Midbrain (tissue), 1 donor: ENCODE measurements at regions not wholly inside any gene's neighbourhood (a gene's known extent, or its start where the extent isn't known, plus 50 kb on each side); places are given as distances from the start of the nearest gene placed in this dataset.
"Not testable (repeated sequence)": the region's sequence is repeated elsewhere in the genome, so short reads cannot be mapped to it uniquely, and the experiment has no call there.

Source experiments
- DNase-seq: peaks from one replicate; lab custom pipeline; 2025; lab: John Stamatoyannopoulos, UW

GRCh38 chr5:23235246-23235645, 272.2 kb upstream of the PRDM9 start:
- DNase-seq, result no peak

DNA sequence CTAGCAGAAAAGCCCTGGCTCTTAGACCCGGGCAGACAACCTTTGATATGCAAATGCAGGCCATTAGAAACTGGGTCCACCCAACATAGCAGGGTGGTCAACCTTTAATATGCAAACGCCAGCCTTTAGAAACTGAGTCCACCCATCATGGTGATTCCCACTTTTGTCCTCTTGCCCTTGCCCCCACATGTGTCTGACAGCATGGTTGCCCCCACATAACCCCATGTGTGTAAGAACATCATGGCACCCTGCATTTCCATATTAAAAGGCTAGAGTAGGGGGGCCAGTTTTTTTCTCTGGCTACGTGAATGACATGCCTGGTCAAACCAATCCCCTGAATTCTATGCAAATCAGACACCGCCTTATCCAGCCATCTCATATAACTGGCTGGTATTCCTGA, 273.2 kb upstream of the PRDM9 start:
- DNase-seq, result no peak

DNA sequence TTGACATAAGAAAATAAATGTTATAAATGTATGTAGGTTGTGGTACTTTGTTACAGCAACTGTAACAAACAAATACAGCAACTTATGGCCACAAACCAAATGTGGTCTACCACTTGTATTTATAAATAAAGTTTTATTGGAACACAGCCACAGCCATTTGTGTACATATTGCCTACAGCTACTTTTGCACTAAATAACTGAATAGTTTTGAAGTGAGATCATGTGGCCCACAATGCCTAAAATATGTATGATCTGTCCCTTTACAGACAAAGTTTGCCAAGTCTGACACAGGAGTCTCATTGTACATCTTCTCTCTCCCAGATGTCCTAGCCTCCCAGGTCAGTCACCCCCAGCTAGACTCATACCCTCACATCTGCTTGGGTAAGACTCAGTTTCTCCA, 283.6 kb upstream of the PRDM9 start:
- no peak for DNase-seq

GRCh38 chr5:23221831-23222230, 285.6 kb upstream of the PRDM9 start:
- no peak for DNase-seq

- no peak for DNase-seq
These were observed 290.2 kb upstream of the PRDM9 start for GRCh38 chr5:23217159-23217558.

- DNase-seq, result no peak
These were observed 291.1 kb upstream of the PRDM9 start for GRCh38 chr5:23216345-23216744.

- peak; percentile 32 for DNase-seq
These were observed 298.4 kb upstream of the PRDM9 start for GRCh38 chr5:23208959-23209431.

DNA sequence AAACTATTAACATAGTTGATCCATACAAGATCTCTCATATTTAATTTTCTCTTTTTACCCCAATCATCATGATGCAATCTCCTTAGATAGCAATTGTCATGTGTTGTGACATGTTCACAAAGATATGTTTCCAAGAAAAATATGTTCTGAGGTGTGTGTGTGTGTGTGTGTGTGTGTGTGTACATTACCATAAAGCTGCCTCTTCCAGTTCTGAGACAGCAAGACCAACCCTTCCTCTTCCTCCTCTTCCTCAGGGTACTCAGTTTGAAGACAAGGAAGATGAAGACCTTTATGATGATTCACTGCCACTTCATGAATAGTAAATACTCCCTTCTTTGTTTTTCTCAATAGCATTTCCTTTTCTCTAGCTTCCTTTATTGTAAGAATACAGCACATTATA, 303.3 kb upstream of the PRDM9 start:
- no peak for DNase-seq

DNA sequence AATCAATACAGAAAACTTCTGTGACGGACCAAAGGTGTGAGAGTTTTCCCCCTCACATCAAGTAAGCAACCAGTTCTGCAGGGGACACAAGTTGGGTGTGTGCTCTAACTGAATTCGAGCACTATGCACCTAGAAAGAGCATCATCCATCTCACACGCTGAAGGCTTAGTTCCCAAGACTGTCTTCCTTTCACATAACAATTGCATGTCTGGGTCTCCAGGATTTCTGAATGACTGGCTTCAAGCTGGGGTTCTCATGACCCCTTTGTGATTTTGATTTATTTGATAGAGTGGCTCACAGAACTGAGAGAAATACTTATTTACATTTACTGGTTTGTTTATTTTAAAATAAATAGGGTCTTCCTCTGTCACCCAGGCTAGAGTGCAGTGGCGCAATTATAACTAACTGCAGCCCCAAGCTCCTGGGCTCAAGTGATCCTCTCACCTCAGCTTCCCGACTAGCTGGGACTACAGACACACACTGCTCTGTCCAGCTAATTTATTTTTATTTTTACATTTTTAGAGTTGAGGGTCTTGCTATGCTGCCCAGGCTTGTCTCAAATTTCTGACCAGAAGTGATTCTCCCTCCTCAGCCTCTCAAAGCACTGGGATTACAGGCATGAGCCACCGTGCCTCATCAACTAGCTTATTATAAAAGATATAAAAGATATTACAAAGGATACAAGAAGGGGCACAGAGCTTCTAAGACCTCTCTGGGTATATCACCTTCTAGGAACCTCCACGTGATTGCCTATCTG, 316.7 kb upstream of the CDH12 start:
- no peak for DNase-seq

DNA sequence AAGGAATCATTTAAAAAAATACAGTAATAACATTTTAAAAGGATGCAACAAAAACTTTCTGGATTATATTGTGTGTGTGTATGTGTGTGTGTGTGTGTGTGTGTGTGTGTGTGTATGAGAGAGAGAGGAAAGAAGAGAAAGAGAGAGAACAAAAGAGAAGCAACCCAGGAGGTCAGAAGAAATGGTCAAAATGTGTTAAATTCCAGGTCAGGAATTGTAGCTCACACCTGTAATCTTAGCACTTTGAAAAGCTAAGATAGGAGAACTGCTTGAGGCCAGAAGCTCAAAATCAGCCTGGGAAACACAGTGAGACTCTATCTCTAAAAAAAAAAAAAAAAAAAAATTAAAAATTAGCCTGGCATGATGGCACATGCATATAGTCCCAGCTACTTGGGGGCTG, 311.8 kb upstream of the CDH12 start:
- no peak for DNase-seq

- DNase-seq, result no peak
These were observed 305.0 kb upstream of the CDH12 start for GRCh38 chr5:23158179-23158578.

DNA sequence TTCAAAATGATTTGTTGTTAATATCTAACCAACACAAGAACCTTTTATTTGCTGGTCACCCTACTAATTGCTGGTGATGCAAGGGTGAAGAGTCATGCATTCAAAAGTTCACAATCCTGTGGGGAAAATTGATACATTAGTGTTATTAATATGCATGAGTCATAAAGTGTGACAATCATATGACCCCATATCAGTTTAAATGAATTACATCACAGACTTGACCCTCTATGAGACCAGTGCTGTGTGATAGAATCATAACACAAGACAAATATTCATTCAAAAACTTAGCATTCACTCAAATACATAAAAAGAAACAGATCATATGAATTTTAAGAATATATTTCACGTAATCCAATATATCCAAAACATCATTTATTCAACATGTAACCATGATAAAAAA, 304.6 kb upstream of the CDH12 start:
- no peak for DNase-seq

DNA sequence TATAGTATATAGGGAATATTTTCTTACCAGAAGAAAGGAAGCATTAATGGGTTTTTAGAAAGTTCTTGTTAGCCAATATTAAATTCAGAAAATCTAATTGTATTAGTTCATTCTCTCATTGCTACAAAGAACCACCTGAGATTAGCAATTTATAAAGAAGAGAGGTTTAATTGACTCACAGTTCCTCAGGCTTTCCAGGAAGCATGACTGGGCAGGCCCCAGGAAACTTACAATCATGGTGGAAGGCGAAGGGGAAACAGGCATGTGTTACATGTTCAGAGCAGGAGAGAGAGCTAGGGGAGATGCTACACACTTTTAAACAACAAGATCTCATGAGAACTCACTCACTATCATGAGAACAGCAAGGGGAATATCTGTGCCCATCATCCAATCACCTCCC, 304.0 kb upstream of the CDH12 start:
- no peak for DNase-seq

GRCh38 chr5:23147625-23148024, 294.5 kb upstream of the CDH12 start:
- DNase-seq, result no peak

GRCh38 chr5:23146183-23146582, 293.0 kb upstream of the CDH12 start:
- DNase-seq, result no peak

- DNase-seq, result peak; percentile 1
These were observed 286.4 kb upstream of the CDH12 start for GRCh38 chr5:23139338-23140171.

DNA sequence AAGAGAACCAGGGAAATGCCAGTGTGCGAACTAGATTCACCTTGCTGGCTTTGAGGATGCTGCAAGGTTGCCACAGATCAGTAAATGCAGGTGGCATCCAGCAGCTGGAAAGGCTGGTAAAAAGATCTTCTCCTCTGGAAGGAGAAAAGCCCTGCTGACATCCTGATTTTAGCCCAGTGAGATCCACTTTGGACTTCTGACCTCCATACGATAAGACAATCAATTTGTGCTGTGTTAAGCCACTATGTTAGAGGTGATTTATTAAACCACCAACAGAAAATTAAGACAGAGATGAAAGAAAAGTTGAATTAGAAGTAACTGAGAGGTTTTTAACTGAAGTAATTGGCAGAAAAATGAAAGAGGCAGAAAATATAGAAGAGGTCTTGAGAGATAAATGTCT, 283.8 kb upstream of the CDH12 start:
- no peak for DNase-seq

- DNase-seq, result no peak
These were observed 279.1 kb upstream of the CDH12 start for GRCh38 chr5:23132231-23132630.

- DNase-seq, result no peak
These were observed 259.1 kb upstream of the CDH12 start for GRCh38 chr5:23112237-23112636.

DNA sequence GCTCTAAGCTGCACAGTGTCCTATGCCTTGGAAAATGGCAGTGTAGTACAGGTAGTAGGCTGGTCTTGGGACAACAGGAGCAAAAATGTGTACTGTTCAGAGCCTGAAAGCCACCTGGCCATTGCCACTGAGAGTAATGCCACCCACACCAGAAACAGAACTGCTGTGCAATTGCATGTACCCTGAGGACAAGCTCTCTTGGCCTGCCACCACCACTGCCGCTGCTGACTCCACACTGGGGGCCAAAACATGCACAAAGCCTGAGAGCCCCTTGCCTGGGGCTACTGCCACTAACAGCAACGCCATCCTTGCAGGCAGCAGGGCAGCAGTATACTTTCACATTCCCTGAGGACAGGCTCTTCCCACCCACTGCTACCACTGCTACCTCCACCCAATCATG, 251.9 kb upstream of the CDH12 start:
- no peak for DNase-seq

DNA sequence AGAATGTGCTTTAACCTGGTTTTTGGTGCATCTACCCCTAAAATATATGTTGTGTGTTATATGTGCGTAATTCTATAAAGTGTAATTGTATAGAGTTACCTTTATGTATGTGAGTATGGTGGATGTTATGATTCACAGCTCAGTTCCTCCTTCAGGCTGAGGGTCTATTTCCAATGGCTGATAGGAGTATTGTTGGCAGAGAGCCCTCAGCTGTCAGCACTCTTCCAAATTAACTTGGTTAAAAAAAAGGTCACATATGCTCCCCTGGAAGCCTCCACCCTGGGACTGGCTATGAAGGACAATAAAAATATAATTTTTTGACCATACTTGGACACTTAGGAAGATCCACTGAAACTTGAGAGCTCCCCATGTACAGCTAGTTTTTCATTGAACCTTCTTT, 250.4 kb upstream of the CDH12 start:
- DNase-seq, result no peak

GRCh38 chr5:23095418-23095817, 242.3 kb upstream of the CDH12 start:
- not testable (repeated sequence) for DNase-seq

GRCh38 chr5:23089286-23089685, 236.1 kb upstream of the CDH12 start:
- DNase-seq, result no peak
